ENCODE measurements at regions not wholly inside any gene's neighbourhood (a gene's known extent, or its start where the extent isn't known, plus 50 kb on each side); places are given as distances from the start of the nearest gene placed in this dataset.
A peak's percentile ranks its signal among the peaks of the same experiment; 100 is the strongest.

DNA sequence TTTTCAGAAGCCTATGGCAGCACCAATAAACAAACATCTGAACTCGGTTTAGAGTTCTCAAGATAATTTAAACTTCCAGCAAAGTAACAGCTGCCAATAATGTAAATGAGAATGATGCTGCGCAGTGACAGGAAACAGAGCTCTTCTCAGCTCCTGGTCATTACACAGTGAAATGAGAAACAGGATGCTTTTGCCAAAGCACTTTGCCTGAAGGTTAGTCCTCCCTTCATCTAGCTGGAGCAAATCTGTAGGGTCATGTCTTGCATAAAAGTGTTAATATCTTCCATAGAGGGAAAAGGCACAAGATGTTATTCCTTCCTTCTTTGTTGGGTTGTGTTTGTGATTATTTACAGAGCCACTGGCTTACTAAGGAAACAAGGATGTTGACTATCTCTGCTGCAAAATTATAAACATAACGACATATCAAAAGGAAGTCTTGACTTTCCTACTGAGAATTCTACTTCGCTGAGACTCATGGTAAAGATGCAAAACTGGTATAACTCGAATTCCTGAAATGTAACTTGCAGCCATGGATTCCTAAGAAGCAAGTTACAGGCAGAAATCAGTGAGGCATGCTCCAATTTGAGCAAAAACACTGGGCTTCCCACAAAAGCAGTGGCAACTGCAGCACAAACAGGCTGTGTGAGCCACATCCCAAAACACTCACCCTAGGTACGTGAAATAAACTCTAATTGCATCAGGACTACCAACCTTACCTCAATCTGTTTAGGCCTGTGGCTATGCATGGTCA lies 102.5 kb upstream of the BEND6 start:
- Histone ChIP-seq H3K27ac (ENCODE audit: low read depth, low read length, poor library complexity, severe bottlenecking) (peak overlapping the region; percentile 38), H3K4me3 (ENCODE audit: low read depth, low read length, poor library complexity, severe bottlenecking) (peak overlapping the region; percentile 26), H3K27me3 (replicated peaks; ENCODE audit: insufficient read depth, low read depth, low read length, poor library complexity) (no peaks in the 10 kb centered on the region), H3K36me3 (ENCODE audit: insufficient read depth, low read length, poor library complexity, severe bottlenecking) (no peaks in the 10 kb centered on the region), H3K4me1 (ENCODE audit: insufficient read depth, low read length, poor library complexity, severe bottlenecking) (peaks cover 35% of the 10 kb centered on the region), H3K9me3 (ENCODE audit: low read depth, low read length, poor library complexity, severe bottlenecking) (no peaks in the 10 kb centered on the region)
- intact Hi-C loops (cut with micrococcal nuclease; ENCODE audit: unreplicated experiment) = loop anchor here (10.0 kb wide), 1 partner anchor 488 kb away; no protein-coding TSS in a partner anchor
- ChIA-PET CTCF (interaction anchor here (0.8 to 1.5 kb wide), 4 partner anchors 9 to 154 kb away, joined by 3 to 10 read pairs (median 4); no protein-coding TSS in a partner anchor), POLR2A (ENCODE audit: low non-redundant PET) (no interaction called here)
- TF ChIP-seq, protein P1, sequence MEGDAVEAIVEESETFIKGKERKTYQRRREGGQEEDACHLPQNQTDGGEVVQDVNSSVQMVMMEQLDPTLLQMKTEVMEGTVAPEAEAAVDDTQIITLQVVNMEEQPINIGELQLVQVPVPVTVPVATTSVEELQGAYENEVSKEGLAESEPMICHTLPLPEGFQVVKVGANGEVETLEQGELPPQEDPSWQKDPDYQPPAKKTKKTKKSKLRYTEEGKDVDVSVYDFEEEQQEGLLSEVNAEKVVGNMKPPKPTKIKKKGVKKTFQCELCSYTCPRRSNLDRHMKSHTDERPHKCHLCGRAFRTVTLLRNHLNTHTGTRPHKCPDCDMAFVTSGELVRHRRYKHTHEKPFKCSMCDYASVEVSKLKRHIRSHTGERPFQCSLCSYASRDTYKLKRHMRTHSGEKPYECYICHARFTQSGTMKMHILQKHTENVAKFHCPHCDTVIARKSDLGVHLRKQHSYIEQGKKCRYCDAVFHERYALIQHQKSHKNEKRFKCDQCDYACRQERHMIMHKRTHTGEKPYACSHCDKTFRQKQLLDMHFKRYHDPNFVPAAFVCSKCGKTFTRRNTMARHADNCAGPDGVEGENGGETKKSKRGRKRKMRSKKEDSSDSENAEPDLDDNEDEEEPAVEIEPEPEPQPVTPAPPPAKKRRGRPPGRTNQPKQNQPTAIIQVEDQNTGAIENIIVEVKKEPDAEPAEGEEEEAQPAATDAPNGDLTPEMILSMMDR (conservative IDR thresholded peaks at IDR 0.05; ENCODE audit: low read depth, low read length) = no peak
- no peak for DNase-seq (ENCODE audit: low spot score)
- BruUV-seq (replicated peaks) = no TSS peak

DNA sequence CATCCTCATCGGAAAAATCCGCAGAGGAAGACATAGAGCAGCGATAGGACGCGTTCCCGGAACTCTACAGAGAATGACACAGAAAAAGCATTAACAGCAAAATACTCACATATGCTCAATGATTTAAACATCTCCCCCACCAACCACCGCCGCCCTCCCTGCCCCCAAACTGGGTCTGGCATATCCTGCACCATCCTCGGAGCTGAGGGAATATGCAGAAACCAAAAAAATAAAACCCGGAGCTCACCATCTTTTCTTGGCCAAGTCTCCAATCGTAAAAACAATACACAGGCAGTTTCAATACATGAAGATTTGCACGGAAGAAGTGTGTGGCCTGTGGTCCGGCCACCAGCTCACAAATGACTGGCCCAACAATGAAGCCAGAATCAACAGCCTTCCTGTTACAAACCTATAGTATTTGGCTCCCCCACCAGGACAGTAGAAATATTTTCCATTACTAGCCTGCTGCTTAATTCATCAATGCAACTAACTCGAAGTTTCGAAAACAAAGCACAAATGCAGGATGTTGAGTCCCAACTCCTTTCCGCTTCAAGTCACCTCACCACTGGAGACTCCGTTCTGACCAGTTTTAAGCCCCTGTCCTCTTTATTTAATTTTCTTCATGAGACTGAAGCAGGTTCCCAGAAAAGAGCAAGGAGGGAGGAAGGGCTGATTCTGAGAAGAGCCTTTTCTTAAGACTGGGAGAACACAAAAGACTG lies 103.2 kb upstream of the BEND6 start:
- Histone ChIP-seq H3K36me3 (ENCODE audit: insufficient read depth, low read length, poor library complexity, severe bottlenecking) (no peaks in the 10 kb centered on the region), H3K9me3 (ENCODE audit: low read depth, low read length, poor library complexity, severe bottlenecking) (no peaks in the 10 kb centered on the region), H3K27ac (ENCODE audit: low read depth, low read length, poor library complexity, severe bottlenecking) (peak overlapping the region; percentile 38), H3K4me1 (ENCODE audit: insufficient read depth, low read length, poor library complexity, severe bottlenecking) (peaks cover 35% of the 10 kb centered on the region), H3K4me3 (ENCODE audit: low read depth, low read length, poor library complexity, severe bottlenecking) (peak overlapping the region; percentile 26), H3K27me3 (replicated peaks; ENCODE audit: insufficient read depth, low read depth, low read length, poor library complexity) (no peaks in the 10 kb centered on the region)
- TF ChIP-seq, protein P1 (conservative IDR thresholded peaks at IDR 0.05; ENCODE audit: low read depth, low read length) = peak; percentile 82
- TF ChIP-seq EZH2 (IDR thresholded peaks at IDR 0.05; ENCODE audit: borderline replicate concordance, low read depth, low read length, poor library complexity, severe bottlenecking) = no peak
- intact Hi-C loops (cut with micrococcal nuclease; ENCODE audit: unreplicated experiment) = loop anchor here (1.0 to 10.0 kb wide), 3 partner anchors 143 to 487 kb away; no protein-coding TSS in a partner anchor
- ChIA-PET POLR2A (ENCODE audit: low non-redundant PET) (no interaction called here), CTCF (interaction anchor here (0.6 to 2.1 kb wide), 10 partner anchors 8 to 214 kb away, joined by 3 to 10 read pairs (median 3); no protein-coding TSS in a partner anchor)
- DNase-seq (ENCODE audit: low spot score) = peak; percentile 82
- no TSS peak for BruUV-seq (replicated peaks)

GRCh38 chr6:56851074-56851473 lies 103.8 kb upstream of the BEND6 start:
- no TSS peak for BruUV-seq (replicated peaks)
- Histone ChIP-seq H3K27ac (ENCODE audit: low read depth, low read length, poor library complexity, severe bottlenecking) (no peak overlapping the region), H3K9me3 (ENCODE audit: low read depth, low read length, poor library complexity, severe bottlenecking) (no peaks in the 10 kb centered on the region), H3K36me3 (ENCODE audit: insufficient read depth, low read length, poor library complexity, severe bottlenecking) (no peaks in the 10 kb centered on the region), H3K4me1 (ENCODE audit: insufficient read depth, low read length, poor library complexity, severe bottlenecking) (peaks cover 29% of the 10 kb centered on the region), H3K4me3 (ENCODE audit: low read depth, low read length, poor library complexity, severe bottlenecking) (no peak overlapping the region), H3K27me3 (replicated peaks; ENCODE audit: insufficient read depth, low read depth, low read length, poor library complexity) (no peaks in the 10 kb centered on the region)
- CTCF ChIA-PET = interaction anchor here (0.6 to 2.1 kb wide), 8 partner anchors 13 to 213 kb away, joined by 3 to 10 read pairs (median 3); no protein-coding TSS in a partner anchor
- POLR2A ChIA-PET (ENCODE audit: low non-redundant PET) = no interaction called here
- TF ChIP-seq, protein P1 (conservative IDR thresholded peaks at IDR 0.05; ENCODE audit: low read depth, low read length) = no peak
- TF ChIP-seq EZH2 (IDR thresholded peaks at IDR 0.05; ENCODE audit: borderline replicate concordance, low read depth, low read length, poor library complexity, severe bottlenecking) = no peak
- intact Hi-C loops (cut with micrococcal nuclease; ENCODE audit: unreplicated experiment) = loop anchor here (1.0 to 10.0 kb wide), 3 partner anchors 142 to 486 kb away; no protein-coding TSS in a partner anchor
- no peak for DNase-seq (ENCODE audit: low spot score)
